ENCODE measurements at regions not wholly inside any gene's neighbourhood (a gene's known extent, or its start where the extent isn't known, plus 50 kb on each side); places are given as distances from the start of the nearest gene placed in this dataset.
"Not testable (repeated sequence)": the region's sequence is repeated elsewhere in the genome, so short reads cannot be mapped to it uniquely, and the experiment has no call there.

DNA sequence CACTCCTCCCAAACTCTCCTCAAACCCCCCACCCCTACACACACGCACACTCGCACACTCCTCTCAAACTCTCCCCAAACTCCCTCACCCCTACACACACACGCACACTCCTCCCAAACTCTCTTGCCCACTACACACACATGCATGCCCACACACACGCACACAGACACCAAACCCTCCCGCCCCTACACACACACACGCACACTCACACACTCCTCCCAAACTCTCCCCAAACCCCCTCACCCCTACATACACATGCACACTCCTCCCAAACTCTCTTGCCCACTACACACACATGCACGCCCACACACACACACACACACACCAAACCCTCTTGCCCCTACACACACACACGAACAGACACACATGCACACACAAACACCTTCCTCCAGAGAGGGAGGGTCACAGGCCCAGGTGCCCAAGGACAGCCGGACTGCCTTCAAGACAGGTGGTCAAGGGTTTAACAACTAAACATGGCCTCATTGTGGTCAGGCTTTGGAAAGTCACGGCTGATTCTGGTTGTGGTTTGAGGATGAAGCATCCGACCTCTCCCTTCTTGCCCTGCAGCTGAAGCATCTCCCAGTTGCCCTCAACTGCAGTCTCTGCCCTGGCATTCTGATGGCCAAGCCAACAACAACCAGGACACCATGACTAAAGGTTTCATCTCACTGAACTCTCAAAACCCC, 72.3 kb upstream of the SNTG2 start:
- no peak for DNase-seq (ENCODE audit: low read depth in 2 of 3, low spot score in 2 of 3)

DNA sequence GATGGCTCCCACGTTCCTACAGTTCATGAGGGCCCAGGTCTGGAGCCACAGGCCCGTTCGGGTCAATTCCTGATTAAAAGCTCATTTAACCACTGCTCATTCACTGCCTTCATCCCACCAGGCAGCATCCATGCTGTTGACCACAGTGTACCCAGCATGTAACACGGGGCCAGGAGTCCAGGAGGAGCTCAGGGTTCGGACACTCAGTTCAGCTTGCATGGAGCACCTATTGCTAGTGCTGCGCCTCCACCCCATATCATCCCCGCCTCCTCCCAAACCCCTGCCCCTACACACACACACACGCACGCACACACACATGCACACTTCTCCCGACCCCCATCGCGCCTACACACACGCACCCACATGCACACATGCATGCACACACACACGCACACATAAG, 72.9 kb upstream of the SNTG2 start:
- no peak for DNase-seq (ENCODE audit: low read depth in 2 of 3, low spot score in 2 of 3)

GRCh38 chr2:875687-876615, 74.7 kb upstream of the SNTG2 start:
- no peak for DNase-seq (ENCODE audit: low read depth in 2 of 3, low spot score in 2 of 3)

- DNase-seq (ENCODE audit: low read depth in 2 of 3, low spot score in 2 of 3), result no peak
These were observed 76.7 kb upstream of the SNTG2 start for GRCh38 chr2:873651-874580.

GRCh38 chr2:873027-873426, 77.6 kb upstream of the SNTG2 start:
- no peak for DNase-seq (ENCODE audit: low read depth in 2 of 3, low spot score in 2 of 3)

- no peak for DNase-seq (ENCODE audit: low read depth in 2 of 3, low spot score in 2 of 3)
These were observed 78.5 kb upstream of the SNTG2 start for GRCh38 chr2:871926-872680.

- no peak for DNase-seq (ENCODE audit: low read depth in 2 of 3, low spot score in 2 of 3)
These were observed 79.4 kb upstream of the SNTG2 start for GRCh38 chr2:871175-871727.

- DNase-seq (ENCODE audit: low read depth in 2 of 3, low spot score in 2 of 3), result no peak
These were observed 80.2 kb upstream of the SNTG2 start for GRCh38 chr2:870426-870825.

DNA sequence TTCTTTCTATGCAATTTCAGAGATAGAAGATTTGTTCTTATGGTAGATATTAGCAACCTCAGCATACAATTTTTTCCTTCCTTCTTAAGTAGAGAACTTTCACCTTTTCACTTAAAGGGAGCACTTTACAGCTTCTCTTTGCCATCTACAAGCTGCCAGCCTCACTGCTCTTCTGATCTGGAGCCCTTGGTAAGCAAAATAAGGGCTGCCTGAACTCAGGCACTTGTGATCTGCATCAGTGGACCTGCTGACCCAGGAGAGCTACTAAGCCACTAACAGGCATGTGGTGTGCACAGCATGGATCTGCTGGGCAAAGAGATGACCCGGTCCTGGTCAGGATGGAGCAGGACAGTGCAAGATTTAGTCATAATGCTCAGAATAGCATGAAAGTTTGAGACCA, 80.8 kb upstream of the SNTG2 start:
- DNase-seq (ENCODE audit: low read depth in 2 of 3, low spot score in 2 of 3), result no peak

GRCh38 chr2:869357-869871, 81.2 kb upstream of the SNTG2 start:
- no peak for DNase-seq (ENCODE audit: low read depth in 2 of 3, low spot score in 2 of 3)

DNA sequence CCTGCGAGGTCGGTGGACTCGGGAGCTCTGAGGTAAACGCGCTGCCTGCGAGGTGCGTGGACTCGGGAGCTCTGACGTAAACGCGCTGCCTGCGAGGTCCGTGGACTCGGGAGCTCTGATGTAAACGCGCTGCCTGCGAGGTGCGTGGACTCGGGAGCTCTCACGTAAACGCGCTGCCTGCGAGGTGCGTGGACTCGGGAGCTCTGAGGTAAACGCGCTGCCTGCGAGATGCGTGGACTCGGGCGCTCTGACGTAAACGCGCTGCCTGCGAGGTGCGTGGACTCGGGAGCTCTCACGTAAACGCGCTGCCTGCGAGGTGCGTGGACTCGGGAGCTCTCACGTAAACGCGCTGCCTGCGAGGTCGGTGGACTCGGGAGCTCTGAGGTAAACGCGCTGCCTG, 81.8 kb upstream of the SNTG2 start:
- not testable (repeated sequence) for DNase-seq (ENCODE audit: low read depth in 2 of 3, low spot score in 2 of 3)

DNA sequence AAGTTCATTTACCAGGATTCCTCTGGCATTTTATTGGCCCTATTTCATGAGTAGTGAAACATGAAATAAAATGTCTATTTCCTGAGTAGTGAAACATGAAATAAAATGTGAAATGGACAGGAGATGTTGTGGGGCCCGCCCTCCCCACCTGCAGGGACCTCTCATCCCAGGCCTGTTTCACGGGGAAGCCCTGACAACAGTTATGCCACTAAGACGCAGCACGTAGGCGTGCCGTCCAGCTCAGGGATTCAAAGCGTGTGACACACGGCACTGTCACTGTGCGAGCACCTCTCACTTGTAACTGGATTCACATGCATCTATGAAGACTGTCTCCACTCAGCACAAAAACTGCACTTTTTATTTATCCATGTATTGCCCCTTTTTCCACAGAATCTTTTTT, 83.4 kb upstream of the SNTG2 start:
- no peak for DNase-seq (ENCODE audit: low read depth in 2 of 3, low spot score in 2 of 3)

GRCh38 chr2:866887-867286, 83.8 kb upstream of the SNTG2 start:
- DNase-seq (ENCODE audit: low read depth in 2 of 3, low spot score in 2 of 3), result no peak

GRCh38 chr2:866009-866680, 84.5 kb upstream of the SNTG2 start:
- DNase-seq (ENCODE audit: low read depth in 2 of 3, low spot score in 2 of 3), result no peak

DNA sequence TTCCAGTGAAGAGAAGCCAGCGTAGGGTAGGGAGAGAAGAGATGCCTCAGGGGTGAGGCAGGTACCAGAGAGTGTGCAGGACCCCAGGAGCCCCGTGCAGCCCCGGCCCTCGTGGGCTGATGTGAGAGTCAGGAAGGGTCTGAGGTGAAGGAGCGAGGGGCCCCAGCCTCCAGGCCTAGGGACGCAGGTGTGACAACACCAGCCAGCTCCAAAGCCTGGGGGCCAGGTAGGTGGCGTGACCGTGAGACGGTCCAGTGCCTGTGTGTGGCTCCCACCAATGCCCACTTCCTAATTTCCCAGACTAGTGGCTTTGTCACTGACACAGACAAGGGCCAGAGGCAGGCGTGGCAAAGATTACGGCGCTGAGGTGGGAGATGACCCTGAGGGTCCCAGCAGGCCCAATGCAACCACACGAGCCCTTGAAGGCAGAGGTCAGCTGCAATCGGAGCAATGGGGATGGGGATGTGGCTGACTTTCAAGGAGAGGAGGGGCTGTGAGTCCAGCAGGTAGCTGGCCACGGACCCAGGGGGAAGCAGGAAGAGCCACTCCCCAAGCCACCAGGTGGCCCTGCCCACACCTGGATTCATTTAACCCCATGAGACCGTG, 86.0 kb upstream of the SNTG2 start:
- no peak for DNase-seq (ENCODE audit: low read depth in 2 of 3, low spot score in 2 of 3)

DNA sequence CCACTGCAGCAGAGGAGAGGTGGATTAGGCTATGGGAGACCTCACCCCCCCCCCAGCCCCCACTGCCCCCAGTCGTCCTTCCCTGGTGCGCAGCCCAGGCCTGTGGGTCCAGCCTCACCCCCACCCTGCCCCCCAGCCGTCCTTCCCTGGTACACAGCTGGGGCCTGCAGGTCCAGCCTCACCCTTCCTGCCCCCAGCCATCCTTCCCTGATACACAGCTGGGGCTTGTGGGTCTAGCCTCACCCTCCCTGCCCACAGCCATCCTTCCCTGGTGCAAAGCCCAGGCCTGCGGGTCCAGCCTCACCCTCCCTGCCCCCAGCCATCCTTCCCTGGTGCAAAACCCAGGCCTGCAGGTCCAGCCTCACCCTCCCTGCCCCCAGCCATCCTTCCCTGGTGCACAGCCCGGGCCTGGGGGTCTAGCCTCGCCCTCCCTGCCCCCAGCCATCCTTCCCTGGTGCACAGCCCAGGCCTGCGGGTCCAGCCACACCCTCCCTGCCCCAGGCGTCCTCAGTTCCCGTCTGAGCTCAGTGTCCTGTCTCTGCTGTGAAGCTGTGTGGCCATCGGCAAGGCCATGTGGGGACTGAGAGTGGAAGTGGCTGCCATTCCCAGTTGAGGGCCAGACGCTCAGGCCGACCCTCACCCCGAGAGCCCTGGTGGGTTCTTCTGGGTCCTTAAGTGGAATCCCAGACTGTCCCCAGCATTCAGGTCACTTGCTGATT, 86.8 kb upstream of the SNTG2 start:
- no peak for DNase-seq (ENCODE audit: low read depth in 2 of 3, low spot score in 2 of 3)

- DNase-seq (ENCODE audit: low read depth in 2 of 3, low spot score in 2 of 3), result no peak
These were observed 87.8 kb upstream of the SNTG2 start for GRCh38 chr2:862731-863466.

DNA sequence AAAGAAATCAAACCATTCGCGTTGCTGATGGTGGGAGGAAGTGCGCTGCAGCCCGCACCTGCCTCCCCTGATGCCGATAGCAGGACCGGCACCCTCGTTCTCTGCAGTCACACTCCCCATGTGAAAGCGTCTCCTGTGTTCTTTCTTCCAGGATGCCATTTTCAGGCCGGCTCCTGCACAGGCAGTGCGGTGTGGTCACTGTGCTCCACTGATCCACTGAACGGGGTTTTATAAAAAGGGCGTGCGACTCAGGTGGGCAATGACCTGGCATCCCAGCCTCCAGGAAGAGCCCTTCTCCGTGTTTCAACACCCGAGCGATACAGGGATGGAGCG, 88.3 kb upstream of the SNTG2 start:
- no peak for DNase-seq (ENCODE audit: low read depth in 2 of 3, low spot score in 2 of 3)
